ENCODE measurements at regions not wholly inside any gene's neighbourhood (a gene's known extent, or its start where the extent isn't known, plus 50 kb on each side); places are given as distances from the start of the nearest gene placed in this dataset.

GRCh38 chr5:133682451-133682850 lies 70.1 kb upstream of the FSTL4 start:
- no peak for TF ChIP-seq CTCF (conservative IDR thresholded peaks at IDR 0.05)
- no peaks in the 10 kb centered on the region for H3K79me2 ChIP-seq (ENCODE audit: insufficient read depth, low read length)
- H4K8ac ChIP-seq (replicated peaks; ENCODE audit: insufficient read length, low read depth, low read length), result no peak overlapping the region
- no peaks in the 10 kb centered on the region for H3K9me3 Mint-ChIP-seq
- H3K9me3 ChIP-seq (ENCODE audit: control insufficient read depth, low read depth, low read length), result no peaks in the 10 kb centered on the region
- peaks cover 4% of the 10 kb centered on the region; the same call in 1 of the 2 replicates for H3K27me3 Mint-ChIP-seq (ENCODE audit: low read depth)
- H2AFZ ChIP-seq (ENCODE audit: low read length), result no peak overlapping the region
- H3K27me3 ChIP-seq (ENCODE audit: insufficient read depth, low read length), result no peaks in the 10 kb centered on the region
- H3K4me3 Mint-ChIP-seq, result no peak overlapping the region
- no peaks in the 10 kb centered on the region for H3K23me2 ChIP-seq (ENCODE audit: insufficient read length, low read depth, low read length, poor library complexity, severe bottlenecking)
- no peak overlapping the region for H3K9ac ChIP-seq (ENCODE audit: extremely low read depth, insufficient read length, low read length)
- no peak overlapping the region for H2AK5ac ChIP-seq (ENCODE audit: insufficient read length, low read length)
- H2BK20ac ChIP-seq (ENCODE audit: low read depth, low read length, poor library complexity, severe bottlenecking), result no peak overlapping the region
- H2BK5ac ChIP-seq (ENCODE audit: insufficient read length, low read length), result no peak overlapping the region
- H3K4me1 ChIP-seq (ENCODE audit: insufficient read depth, low read length), result no peaks in the 10 kb centered on the region
- H2BK120ac ChIP-seq (ENCODE audit: low read depth, low read length, poor library complexity, severe bottlenecking), result no peak overlapping the region
- H3K14ac ChIP-seq (ENCODE audit: insufficient read depth, low read length), result no peak overlapping the region
- peaks cover 6 to 8% of the 10 kb centered on the region in 2 experiments for H3K4me1 Mint-ChIP-seq
- H3K23ac ChIP-seq (ENCODE audit: insufficient read length, low read depth, low read length), result no peak overlapping the region
- H3K27ac Mint-ChIP-seq, result no peak overlapping the region
- no CpG with 5 or more reads among the region's 4 CpGs for WGBS (ENCODE audit: extremely low coverage, insufficient read length, low lambda C conversion rate)
- no peak overlapping the region for H4K5ac ChIP-seq (ENCODE audit: insufficient read length, low read depth, low read length)
- H3K36me3 Mint-ChIP-seq (ENCODE audit: insufficient read depth in 1 of 3, low read depth in 3 of 3), result peaks cover 0 to 2% (median 0%) of the 10 kb centered on the region in 3 experiments; a peak in 1 of 7 replicates
- no peak overlapping the region for H2BK12ac ChIP-seq (ENCODE audit: insufficient read length, low read depth, low read length)
- no peak overlapping the region for H3K27ac ChIP-seq (ENCODE audit: insufficient read length, low read depth, low read length)
- no peak overlapping the region for H3K18ac ChIP-seq (ENCODE audit: insufficient read length, low read depth, low read length)
- no peak overlapping the region for H3T11ph ChIP-seq (ENCODE audit: low read length)
- H3K4ac ChIP-seq (ENCODE audit: low read depth, low read length), result no peak overlapping the region
- no peaks in the 10 kb centered on the region for H3K79me1 ChIP-seq (ENCODE audit: insufficient read depth, low read depth, low read length, poor library complexity, severe bottlenecking)
- DNase-seq, result peak; percentile 18
- no peak overlapping the region for H2BK15ac ChIP-seq (ENCODE audit: low read depth, low read length)
- no peak overlapping the region for H3K4me2 ChIP-seq (ENCODE audit: insufficient read depth, insufficient read length, low read length)
- H4K20me1 ChIP-seq (ENCODE audit: control insufficient read depth, insufficient read depth, insufficient read length), result peaks cover 3% of the 10 kb centered on the region
- no peak overlapping the region for H3K56ac ChIP-seq (ENCODE audit: insufficient read length, low read depth, low read length)
- H4K91ac ChIP-seq (ENCODE audit: insufficient read length, low read depth, low read length), result no peak overlapping the region
